ENCODE measurements at regions not wholly inside any gene's neighbourhood (a gene's known extent, or its start where the extent isn't known, plus 50 kb on each side); places are given as distances from the start of the nearest gene placed in this dataset.

DNA sequence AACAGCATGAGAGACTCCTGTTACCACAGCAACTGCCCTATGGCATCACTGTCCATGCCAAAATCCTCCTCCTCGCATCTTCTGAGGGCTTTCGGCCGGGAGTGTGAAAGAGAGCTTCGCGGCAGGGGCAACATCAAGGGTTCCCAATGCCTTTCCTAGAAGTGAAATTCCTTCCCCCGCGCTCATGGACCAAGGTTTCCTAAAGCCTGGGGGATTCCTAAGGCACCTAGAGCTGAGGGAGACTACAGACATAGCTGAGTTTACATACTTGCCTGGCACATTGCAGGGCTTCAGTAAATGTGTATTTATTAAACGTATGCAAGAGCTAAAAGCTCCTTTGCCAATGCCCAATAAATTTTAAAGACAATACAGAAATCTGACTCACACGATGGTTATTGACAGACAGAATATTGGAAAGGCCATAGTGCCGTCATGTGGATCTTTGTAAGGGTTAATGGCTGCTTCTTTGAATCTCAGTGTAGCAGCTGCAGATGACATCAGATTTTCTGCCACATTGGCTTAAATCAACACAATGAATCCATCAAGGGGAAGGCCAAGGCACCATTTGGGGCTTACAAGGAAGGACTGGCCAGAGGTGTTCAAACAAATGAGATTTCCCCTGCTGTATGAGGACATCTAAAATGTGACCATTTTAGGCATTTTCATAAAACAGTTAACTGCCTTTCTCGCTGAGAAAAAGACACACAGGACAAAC is 281.2 kb upstream of the JARID2 start:
- DNase-seq (ENCODE audit: low read depth in 2 of 2) = no peak

GRCh38 chr6:14965424-14966075 is 280.3 kb upstream of the JARID2 start:
- no peak for DNase-seq (ENCODE audit: low read depth in 2 of 2)

GRCh38 chr6:14966096-14966905 is 279.6 kb upstream of the JARID2 start:
- DNase-seq (ENCODE audit: low read depth in 2 of 2) = no peak

- DNase-seq (ENCODE audit: low read depth in 2 of 2) = no peak
Measured at GRCh38 chr6:14966906-14967711, 278.8 kb upstream of the JARID2 start.

DNA sequence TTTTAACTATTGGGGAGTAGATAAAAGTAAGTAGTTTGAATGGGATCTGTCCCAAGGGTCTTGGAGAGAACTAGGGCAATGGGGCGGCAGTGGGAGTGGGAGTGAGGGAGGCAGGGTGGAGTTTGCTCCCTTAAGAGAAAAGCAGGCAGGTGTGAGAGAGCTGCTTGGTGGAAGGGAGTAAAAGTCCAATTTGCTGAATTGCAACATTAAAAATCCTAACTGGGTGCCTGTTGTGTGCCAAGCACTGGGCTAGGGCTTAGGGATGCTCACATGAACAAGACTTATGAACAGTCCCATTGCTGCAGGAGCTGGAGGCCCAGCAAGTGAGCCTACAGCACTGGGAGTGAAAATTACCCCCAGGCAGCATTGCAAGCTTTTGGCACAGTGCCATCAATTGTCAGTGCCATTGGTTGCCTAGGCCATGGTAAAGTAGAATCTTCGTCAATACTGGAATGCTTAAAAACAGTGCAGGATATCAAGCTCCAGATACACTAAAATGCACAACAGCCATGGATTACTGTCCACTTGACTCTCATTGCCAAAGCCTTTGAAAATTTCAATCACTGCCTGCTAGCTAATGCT is 277.7 kb upstream of the JARID2 start:
- DNase-seq (ENCODE audit: low read depth in 2 of 2) = no peak

- no peak for DNase-seq (ENCODE audit: low read depth in 2 of 2)
Measured at GRCh38 chr6:14969126-14969525, 276.7 kb upstream of the JARID2 start.

DNA sequence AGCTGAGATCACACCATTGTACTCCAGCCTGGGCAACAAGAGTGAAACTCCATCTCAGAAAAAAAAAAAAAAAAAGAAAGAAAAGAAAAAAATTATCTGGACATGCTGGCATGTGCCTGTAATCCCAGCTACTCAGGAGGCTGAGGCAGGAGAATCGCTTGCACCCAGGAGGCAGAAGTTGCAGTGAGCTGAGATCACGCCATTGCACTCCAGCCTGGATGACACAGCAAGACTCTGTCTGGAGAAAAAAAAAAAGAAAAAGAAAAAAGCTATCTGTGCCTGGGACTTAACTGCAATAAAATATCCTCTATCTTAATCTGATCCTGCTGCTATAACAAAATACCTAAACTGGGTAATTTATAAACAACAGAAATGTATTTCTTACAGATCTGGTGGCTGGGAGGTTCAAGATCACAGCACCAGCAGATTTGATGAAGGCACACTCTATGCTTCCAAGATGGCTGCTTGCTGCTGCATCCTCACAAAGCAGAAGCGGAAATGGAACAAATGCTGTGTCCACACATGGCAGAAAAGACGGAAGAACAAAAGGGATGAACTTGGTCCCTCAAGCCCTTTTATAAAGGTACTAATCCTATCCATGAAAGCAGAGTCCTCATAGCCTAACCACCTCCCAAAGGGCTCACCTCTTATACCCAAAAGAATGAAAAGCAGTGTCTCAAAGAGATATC is 273.3 kb upstream of the JARID2 start:
- DNase-seq (ENCODE audit: low read depth in 2 of 2) = no peak

DNA sequence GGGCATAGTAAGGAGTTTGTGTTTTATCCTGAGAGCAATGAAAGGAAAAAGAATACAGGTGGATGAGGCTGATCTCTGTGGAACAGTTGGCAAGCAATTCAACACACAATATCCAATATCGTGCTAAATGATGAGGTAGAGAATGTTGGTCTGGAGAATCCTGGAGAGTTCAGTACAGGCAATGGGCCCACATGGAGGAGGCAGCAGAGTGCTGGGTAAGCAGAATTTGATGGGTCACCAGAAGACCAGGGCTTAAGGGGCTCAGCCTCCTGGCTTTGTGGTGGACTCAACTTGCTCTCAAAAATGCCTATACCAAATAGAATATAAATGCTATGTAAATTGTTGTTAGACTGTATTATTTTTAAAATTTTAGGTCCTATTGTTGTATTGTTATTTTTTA is 271.5 kb upstream of the JARID2 start:
- no peak for DNase-seq (ENCODE audit: low read depth in 2 of 2)

- no peak for DNase-seq (ENCODE audit: low read depth in 2 of 2)
Measured at GRCh38 chr6:14974792-14975470, 270.9 kb upstream of the JARID2 start.

- DNase-seq (ENCODE audit: low read depth in 2 of 2) = no peak
Measured at GRCh38 chr6:14975471-14975817, 270.4 kb upstream of the JARID2 start.

DNA sequence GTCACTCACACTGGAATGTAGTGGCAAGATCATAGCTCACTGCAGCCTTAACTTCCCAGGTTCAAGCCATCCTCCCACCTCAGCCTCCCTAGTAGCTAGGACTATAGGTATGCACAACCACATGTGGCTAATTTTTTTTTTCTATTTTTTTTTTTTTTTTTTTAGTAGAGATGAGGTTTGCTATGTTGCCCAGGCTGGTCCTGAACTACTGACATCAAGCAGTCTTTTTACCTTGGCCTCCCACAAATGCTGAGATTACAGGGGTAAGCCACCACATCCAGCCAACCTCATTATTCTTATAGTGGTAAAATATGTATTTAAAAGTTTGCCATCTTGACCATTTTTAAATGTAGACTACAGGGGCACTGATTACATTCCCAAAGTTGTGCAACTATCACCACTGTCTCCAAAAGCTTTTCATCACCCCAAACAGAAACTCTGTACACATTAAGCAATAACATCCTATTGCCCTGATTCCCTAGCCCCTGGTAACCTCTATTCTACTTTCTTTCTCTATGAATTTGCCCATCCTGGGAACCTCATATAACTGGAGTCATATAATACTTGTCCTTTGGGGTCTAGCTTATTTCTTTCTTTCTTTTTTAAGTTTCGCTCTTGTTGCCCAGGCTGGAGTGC is 268.0 kb upstream of the JARID2 start:
- DNase-seq (ENCODE audit: low read depth in 2 of 2) = no peak

- DNase-seq (ENCODE audit: low read depth in 2 of 2) = no peak
Measured at GRCh38 chr6:14981960-14982359, 263.9 kb upstream of the JARID2 start.

DNA sequence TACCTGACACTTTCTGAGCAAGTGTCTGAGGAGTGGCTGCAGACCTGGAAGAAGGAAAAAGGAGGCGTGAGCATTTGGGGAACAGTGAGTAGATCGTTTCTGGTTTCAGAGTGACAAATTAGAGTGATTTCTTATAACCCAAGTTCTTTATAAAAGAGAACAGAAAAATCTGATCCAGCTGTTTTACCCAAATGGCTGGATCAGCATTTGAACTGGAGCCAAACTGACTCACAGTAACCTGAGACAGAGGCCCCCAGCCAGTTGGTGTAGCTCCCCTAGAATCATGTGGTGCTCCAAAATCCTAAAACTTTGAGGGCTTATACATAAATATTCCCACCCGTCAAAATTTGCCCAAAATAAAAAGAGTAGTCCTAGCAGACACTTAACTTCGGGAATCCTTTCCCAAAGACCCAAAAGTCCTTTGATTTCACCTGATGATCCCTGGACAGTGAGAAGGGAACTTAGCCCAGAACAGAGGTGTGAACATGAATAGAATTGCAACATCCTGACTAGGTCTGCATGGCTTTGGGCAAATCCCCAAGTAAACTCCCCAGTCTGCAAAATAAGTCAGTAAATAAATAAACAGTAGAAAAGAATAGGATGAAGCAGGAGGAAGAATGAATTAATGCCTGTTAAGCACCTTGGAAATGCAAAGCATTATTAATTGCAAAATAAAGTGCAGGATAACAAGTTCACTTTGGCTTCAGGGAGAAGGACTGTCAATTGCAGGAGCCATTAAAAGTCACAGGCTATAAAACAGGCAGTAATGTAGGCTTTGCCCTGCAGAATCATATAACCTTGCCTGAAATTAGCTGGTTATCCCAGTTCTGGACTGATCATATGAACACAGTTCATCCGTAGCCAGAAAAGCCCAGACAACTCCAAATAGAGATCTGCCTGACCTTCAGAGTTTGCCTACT is 262.0 kb upstream of the JARID2 start:
- no peak for DNase-seq (ENCODE audit: low read depth in 2 of 2)

DNA sequence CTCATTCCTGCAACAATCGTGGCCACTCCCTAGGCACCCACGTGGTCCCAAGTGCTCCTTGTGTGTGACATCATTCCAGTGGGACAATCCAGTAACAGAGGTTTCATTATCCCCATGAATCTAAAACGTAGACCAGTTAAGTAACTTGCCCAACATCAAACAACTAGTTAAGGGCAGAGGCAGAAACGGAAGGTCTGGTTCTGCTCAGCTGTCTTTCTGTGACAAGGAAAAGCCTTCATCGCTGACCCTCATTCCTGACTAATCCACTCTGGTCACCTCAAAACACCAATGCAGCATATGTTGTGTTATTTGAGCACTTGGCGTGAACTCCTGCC is 261.4 kb upstream of the JARID2 start:
- DNase-seq (ENCODE audit: low read depth in 2 of 2) = no peak

GRCh38 chr6:14985366-14985765 is 260.5 kb upstream of the JARID2 start:
- no peak for DNase-seq (ENCODE audit: low read depth in 2 of 2)

DNA sequence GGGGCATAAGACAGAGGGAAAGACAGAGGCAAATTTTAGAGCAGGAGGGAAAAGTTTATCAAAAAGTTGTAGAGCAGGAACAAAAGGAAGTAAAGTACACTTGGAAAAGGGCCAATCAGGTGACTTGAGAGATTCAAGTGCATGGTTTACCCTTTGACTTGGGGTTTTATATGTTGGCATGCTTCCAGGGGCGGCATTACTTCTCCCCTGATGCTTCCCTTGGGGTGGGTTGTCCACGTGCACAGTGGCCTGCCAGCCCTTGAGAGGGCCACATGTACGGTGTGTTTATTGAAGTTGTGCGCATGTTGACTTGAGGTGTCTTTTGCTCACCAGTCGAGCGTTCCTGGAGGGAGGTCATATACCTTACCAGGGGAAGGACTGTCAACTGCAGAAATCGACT is 259.5 kb upstream of the JARID2 start:
- DNase-seq (ENCODE audit: low read depth in 2 of 2) = no peak

DNA sequence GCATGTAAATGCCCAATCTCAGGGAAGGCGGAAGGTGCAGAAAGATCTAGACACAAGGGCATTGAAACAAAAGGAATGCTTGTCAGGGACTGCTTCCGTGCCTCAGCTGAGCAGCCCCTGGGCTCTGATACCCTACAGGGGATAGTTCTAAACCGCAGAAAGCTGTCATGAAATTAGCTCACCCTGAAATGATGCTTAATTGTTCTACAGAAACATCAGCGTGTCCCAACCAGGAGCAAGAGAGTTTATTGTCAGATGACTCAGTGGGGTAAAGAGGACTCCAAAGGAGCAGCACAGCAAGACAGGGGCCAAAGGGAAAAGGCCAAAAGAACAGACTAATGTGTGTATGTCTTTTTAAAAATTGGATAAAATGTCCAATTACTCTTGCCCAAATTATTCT is 258.4 kb upstream of the JARID2 start:
- DNase-seq (ENCODE audit: low read depth in 2 of 2) = no peak

DNA sequence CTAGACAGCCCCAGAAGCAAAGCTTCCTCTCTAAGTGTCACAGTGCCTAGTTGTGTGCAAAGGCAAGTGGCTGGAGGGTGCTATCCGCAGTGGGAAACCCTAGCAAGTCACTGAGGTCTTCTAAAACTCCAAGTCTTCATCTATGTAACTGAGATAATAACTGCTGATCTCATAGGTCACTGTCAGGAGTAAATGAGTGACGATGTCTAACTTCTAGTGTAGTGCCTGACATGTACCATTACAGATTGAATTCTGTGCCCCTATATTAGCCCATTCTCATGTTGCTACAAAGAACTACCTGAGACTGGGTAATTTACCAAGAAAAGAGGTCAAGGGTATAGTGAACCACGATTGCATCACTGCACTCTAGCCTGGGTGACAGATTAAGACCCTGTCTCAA is 253.5 kb upstream of the JARID2 start:
- DNase-seq (ENCODE audit: low read depth in 2 of 2) = no peak

DNA sequence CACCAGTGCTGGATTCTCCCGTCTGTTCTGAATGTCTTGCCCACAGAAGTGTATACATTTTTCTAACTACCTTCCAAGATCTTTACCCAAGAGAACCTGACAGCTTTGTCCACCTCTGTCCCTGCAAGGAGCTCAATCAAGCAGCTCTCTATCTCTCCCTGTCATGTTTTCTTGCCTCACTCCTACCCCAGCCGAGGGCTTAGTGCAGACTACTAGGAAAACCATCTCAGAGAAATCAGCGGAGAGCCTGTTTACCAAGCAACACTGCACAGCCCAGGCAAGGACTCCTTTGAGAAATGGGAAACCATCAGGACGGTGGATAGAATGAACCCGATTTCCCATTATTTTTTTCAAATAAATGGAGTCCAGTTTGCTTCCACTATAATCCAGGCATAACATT is 250.7 kb upstream of the JARID2 start:
- DNase-seq (ENCODE audit: low read depth in 2 of 2) = no peak

Measured in stimulated activated CD4-positive, alpha-beta T cell treated with anti-CD3 and anti-CD28 coated beads, Interleukin-1b, Interleukin-23, amount 100 ng/mL, for 1 hour (primary cell).